Superior temporal gyrus (tissue), 1 donor: ENCODE measurements at regions not wholly inside any gene's neighbourhood (a gene's known extent, or its start where the extent isn't known, plus 50 kb on each side); places are given as distances from the start of the nearest gene placed in this dataset.
A peak's percentile ranks its signal among the peaks of the same experiment; 100 is the strongest.
"Not testable (repeated sequence)": the region's sequence is repeated elsewhere in the genome, so short reads cannot be mapped to it uniquely, and the experiment has no call there.

Experiments used
- DNase-seq: peaks from one replicate; pipeline ENCODE4 v3.0.0-alpha.2; 2016; ENCODE audit errors: extremely low spot score

DNA sequence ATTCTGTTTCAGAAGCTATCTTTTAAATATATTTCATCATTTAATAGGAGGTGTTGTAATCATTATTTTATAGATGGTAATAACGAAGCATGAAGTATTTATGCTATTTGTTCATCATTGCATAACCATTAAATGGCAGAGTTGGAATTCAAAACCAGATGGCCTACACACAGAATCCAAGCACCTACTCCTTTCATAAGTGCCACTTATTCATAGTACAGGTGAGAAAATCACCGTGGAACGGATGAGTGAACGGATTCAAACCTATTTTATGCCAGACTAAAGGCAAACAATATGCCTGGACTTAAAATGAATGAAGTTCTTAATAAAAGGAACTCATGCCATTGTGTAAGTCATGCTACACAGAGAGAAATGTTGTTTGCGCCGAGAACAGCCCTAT, 397.9 kb upstream of the ADGRB3 start:
- no peak for DNase-seq

GRCh38 chr6:68235326-68235784, 399.7 kb upstream of the ADGRB3 start:
- DNase-seq: no peak

- no peak for DNase-seq
These were observed 401.5 kb upstream of the ADGRB3 start for GRCh38 chr6:68233623-68234022.

- no peak for DNase-seq
These were observed 405.5 kb upstream of the ADGRB3 start for GRCh38 chr6:68229566-68229965.

DNA sequence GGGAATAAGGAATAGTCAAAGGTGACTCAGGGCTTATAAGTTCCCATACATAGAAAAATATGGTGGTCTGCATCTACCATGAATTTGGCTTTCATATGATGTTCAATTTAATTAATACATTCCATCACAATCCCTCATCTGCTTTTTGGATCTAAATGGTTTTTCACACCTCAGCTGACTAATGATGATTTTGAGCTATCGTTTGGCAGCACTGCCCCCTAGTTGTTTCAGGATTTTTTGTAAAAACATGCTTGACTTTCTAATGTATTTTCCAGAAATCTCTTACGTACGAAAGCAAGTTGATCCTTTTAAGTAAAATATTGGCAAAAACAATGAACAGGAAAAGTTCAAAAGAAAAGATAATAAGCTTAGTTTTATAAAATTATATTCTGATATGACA, 408.6 kb upstream of the ADGRB3 start:
- peak; percentile 33 for DNase-seq

GRCh38 chr6:68225729-68226128, 409.4 kb upstream of the ADGRB3 start:
- no peak for DNase-seq

DNA sequence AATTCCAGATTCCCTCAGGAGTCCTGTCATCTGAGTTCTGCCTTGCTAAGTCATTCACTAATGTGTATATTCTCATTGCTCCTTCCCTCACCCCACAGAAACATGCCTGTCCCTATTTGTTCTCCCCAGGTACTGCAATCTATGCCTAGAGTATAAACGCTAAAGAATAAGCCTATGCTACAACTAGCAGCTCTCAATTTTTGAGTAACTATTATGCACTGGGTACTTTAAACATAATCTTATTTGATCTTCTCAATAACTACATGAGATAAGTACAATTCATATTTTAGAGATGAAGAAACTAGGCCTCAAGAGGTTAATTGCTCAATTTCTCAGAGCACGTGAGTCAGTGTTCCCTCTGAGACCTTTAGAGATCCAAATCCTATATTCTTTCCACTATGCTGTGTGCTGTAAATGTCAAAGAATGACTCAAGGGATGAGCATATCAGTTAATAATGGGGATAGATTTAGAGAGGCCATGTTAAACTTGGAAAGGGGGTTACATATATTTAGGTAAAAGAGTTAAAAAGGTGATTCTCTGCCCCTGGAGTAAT, 423.8 kb upstream of the ADGRB3 start:
- DNase-seq: no peak

DNA sequence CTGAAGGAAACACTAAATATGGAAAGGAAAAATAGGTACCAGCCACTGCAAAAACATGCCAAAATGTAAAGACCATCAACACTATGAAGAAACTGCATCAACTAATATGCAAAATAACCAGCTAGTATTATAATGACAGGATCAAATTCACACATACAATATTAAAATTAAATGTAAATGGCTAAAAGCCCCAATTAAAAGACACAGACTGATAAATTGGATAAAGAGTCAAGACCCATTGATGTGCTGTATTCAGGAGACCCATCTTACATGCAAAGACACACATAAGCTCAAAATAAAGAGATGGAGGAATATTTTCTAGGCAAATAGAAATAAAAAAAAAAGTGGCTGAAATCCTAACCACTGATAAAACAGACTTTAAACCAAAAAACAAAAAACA, 427.5 kb upstream of the ADGRB3 start:
- not testable (repeated sequence) for DNase-seq

DNA sequence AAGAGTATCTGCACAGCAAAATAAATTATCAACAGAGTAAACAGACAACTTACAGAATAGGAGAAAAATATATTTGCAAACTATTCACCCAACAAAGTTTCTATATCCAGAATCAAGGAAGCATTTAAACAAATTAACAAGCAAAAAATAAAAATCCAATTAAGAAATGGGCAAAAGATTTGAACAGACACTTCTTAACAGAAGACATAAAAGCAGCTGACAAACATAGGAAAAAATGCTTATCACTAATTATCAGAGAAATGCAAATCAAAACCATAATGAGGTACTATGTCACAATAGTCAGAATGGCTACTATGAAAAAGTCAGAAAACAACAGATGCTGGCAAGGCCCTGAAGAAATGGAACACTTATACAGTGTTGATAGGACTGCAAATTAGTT, 434.2 kb upstream of the ADGRB3 start:
- DNase-seq: no peak

DNA sequence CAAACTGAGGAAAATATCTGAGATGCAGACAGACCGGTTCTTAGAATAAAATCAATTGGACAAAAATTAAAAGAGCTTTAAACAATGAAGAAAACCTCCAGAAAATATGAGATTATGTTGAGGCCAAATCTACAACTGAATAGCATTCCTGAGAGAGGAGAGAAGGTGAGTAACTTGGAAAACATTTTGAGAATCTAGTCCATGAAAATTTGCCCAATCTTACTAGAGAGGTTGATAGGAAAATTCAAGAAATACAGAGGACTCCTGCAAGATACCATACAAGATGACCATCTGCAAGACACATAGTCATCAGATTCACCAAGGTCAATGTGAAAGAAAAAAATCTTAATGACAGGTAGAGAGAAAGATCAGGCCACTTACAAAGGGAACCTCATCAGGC, 437.7 kb upstream of the ADGRB3 start:
- DNase-seq: no peak

GRCh38 chr6:68196645-68197044, 438.4 kb upstream of the ADGRB3 start:
- DNase-seq: no peak

DNA sequence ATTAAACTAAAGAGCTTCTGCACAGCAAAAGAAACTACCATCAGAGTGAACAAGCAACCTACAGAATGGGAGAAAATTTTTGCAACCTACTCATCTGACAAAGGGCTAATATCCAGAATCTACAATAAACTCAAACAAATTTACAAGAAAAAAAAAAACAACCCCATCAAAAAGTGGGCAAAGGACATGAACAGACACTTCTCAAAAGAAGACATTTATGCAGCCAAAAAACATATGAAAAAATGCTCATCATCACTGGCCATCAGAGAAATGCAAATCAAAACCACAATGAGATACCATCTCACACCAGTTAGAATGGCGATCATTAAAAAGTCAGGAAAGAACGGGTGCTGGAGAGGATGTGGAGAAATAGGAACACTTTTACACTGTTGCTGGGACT, 439.3 kb upstream of the ADGRB3 start:
- DNase-seq: not testable (repeated sequence)

- no peak for DNase-seq
These were observed 440.1 kb upstream of the ADGRB3 start for GRCh38 chr6:68194846-68195478.

- DNase-seq: no peak
These were observed 442.1 kb upstream of the ADGRB3 start for GRCh38 chr6:68192988-68193387.

DNA sequence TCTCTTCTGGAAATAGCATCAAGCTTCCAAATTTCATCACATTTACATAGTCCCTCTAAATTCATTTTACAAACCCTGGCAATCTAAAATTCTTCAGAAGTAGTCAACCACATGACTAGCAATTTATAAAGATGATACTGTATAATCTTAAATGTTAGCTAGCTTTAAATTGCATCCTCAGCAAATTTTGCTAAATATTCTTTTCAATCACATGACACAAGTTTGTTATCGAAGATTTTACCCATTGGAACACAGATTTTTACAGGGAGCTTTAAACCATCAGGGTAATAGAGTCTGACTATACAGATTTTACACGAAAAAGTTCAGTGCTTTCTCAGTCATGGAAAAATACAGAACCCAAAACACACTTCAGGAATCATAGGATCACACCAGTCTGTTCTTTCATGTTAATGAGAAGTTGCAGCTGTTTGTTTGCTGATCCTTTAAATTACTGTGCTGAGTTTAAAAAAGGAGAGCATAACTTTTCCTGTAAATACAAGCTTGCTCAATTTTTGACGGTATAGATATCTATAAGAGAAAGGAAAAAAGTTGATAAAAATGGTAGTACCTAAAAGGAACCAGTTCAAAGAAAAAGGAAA, 445.8 kb upstream of the ADGRB3 start:
- DNase-seq: no peak

GRCh38 chr6:68186870-68187269, 448.2 kb upstream of the ADGRB3 start:
- DNase-seq: no peak

DNA sequence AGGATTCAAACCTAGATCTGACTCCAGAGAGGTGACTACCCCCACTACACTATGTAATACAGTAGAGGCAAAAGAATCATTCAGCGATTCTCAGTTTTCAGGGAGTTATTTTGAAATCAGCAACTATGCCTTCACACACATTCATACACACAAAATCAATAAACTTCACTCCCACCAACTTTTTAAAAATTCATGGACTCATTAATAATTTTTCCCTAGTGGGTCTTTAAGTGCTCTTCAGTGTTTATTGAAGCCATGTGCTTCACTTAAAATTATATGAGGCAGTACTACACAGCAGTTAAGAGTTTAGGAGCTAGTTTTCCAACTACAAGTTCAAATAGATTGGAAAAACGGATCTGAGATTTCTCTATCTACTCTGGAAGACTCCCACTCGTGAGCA, 452.7 kb upstream of the ADGRB3 start:
- no peak for DNase-seq

GRCh38 chr6:68181027-68181426, 454.1 kb upstream of the ADGRB3 start:
- not testable (repeated sequence) for DNase-seq

- DNase-seq: no peak
These were observed 461.5 kb upstream of the ADGRB3 start for GRCh38 chr6:68173616-68174015.

DNA sequence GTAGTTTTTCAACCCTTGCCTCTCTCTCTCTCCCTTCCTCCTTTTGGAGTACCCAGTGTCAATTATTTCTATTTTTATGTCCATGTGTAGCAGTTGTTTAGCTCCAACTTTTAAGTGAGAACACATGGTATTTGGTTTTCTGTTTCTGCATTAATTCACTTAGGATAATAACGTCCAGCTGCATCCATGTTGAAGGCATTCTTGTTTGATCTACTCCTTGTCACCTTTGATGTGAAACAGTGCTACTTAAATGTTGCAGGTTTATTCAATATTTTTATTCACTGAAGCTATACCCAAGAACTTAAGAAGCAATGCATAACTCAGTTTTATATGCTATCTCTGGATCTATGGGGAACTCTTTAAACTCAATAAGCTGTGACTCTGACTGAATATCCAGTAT, 465.2 kb upstream of the ADGRB3 start:
- DNase-seq: no peak

- DNase-seq: no peak
These were observed 467.5 kb upstream of the ADGRB3 start for GRCh38 chr6:68167604-68168003.

DNA sequence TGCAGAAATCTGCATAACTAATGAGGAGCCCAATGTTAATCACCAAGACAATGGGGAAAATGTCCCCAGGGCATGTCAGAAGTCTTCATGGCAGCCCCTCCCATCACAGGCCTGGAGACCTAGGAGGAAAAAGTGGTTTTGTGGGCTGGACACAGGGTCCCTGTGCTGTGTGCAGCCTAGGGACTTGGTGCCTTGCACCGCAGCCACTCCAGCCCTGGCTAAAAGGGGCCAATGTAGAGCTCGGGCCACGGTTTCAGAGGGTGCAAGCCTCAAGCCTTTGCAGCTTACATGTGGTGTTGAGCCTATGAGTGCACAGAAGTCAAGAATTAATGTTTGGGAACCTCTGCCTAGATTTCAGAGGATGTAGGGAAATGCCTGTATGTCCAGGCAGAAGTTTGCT, 474.3 kb upstream of the ADGRB3 start:
- not testable (repeated sequence) for DNase-seq

- DNase-seq: no peak
These were observed 474.7 kb upstream of the ADGRB3 start for GRCh38 chr6:68160348-68160747.

DNA sequence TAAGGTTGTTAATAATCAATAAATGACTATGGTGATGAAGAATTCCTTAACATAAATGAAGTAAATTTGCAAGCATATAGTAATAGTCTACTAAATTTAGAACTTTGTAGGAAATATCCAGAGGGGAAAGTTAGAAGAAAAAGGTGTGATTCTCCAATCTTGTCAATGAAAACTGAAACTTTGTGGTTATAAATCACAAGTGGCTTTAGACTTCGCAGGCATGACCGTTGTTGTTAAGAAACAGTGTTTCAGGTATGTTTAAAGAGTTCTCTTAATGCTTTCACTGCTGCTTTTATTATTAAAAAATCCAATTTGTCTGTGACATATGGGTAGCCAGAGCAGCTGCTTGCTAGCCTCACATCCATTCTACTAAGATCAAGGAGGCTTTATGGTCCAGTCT, 475.6 kb upstream of the ADGRB3 start:
- no peak for DNase-seq
